Tibial artery (tissue), 4 donors: ENCODE measurements at regions not wholly inside any gene's neighbourhood (a gene's known extent, or its start where the extent isn't known, plus 50 kb on each side); places are given as distances from the start of the nearest gene placed in this dataset.
A peak's percentile ranks its signal among the peaks of the same experiment; 100 is the strongest.

ENCODE experiments used
- DNase-seq, 2 donors: peaks; one replicate each; pipeline ENCODE4 v3.0.0-alpha.2; 2019
- H3K27ac ChIP-seq, 2 donors: fragments of 200-600 bp; sonication (generic) in 1 of 2; 1 replicate in 1 of 2; 2 replicates in 1 of 2; pipeline ENCODE4 v1.5.1; 2018 to 2019; ENCODE audit warnings: mild to moderate bottlenecking in 1 of 2
- H3K27me3 ChIP-seq, 2 donors: fragments of 200-600 bp; sonication (generic) in 1 of 2; one replicate each; pipeline versions ENCODE4 v1.5.1 to v1.6.0; 2016 to 2019
- H3K36me3 ChIP-seq, 3 donors: fragments of 200-600 bp; sonication (generic) in 2 of 3; one replicate each; pipeline ENCODE4 v1.5.1; 2016 to 2019; ENCODE audit warnings: mild to moderate bottlenecking in 2 of 3
- H3K4me1 ChIP-seq, 4 donors: fragments of 200-600 bp; sonication (generic) in 2 of 4; 1 replicate in 3 of 4; 2 replicates in 1 of 4; pipeline ENCODE4 v1.5.1; 2016 to 2019
- H3K4me3 ChIP-seq, 2 donors: fragments of 200-600 bp; sonication (generic) in 1 of 2; 1 replicate in 1 of 2; 2 replicates in 1 of 2; pipeline ENCODE4 v1.5.1; 2018 to 2019; ENCODE audit warnings: mild to moderate bottlenecking in 2 of 2
- H3K9me3 ChIP-seq, 3 donors: fragments of 200-600 bp; sonication (generic) in 1 of 3; one replicate each; pipeline ENCODE4 v1.5.1; 2016 to 2019
- intact Hi-C: fragments of 100-400 bp; cut with DNase I; formaldehyde crosslinking; loops from one replicate; pipeline ENCODE4 v1.15.0; 2023; ENCODE audit warnings: low total_unique reads
- TF ChIP-seq, protein P1 (sequence below), 2 experiments: fragments of 200-600 bp in 1 of 2; fragments of 450-650 bp in 1 of 2; IDR thresholded peaks; one replicate each; pipeline ENCODE4 v1.5.1; 2017 to 2019; ENCODE audit warnings: antibody characterized with exemption in 2 of 2, mild to moderate bottlenecking in 1 of 2, moderate library complexity in 1 of 2

DNA sequence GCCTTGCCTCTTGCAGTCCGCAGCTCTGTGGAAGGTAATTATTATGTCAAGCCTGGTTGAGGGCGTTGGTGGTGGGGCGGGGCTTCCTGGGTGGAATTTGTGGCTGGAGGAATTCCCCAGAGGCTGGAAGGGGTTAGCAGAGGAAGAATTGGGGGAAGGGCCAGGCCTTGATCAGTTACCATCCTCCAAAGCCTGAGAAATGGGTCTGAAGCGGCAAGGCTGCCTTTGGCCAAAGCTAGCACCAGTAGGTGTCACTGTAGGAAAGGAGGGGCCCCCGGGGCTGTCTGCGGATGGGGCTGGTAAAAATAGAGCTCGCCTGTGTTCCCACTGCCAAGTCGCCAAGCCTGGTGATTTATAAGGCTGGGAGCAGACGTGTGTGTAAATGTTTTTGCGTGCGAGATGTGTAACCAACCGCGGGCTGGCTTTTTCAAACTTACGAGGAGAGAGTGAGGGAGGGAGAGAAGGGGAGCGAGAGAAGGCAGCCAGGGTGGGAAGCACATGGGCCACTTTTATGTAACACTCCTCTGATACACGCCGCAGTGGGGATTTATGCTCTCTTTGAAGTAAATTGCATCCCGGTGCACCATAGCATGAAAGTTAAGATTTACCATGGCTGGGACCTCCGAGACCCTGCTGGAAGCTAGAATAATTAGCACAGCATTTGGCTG lies 367.0 kb downstream of the BCOR start:
- H3K36me3 ChIP-seq: no peaks in the 10 kb centered on the region
- no peaks in the 10 kb centered on the region for H3K27me3 ChIP-seq
- intact Hi-C loops: loop anchor here (5.0 to 10.0 kb wide), 5 partner anchors 284 to 928 kb away; partner anchors contain the start of genes BCOR and MID1IP1
- peak overlapping the region; percentile 57 to 72 for H3K27ac ChIP-seq
- peaks cover 0 to 56% (median 20%) of the 10 kb centered on the region in 4 donors for H3K4me1 ChIP-seq
- TF ChIP-seq, protein P1, sequence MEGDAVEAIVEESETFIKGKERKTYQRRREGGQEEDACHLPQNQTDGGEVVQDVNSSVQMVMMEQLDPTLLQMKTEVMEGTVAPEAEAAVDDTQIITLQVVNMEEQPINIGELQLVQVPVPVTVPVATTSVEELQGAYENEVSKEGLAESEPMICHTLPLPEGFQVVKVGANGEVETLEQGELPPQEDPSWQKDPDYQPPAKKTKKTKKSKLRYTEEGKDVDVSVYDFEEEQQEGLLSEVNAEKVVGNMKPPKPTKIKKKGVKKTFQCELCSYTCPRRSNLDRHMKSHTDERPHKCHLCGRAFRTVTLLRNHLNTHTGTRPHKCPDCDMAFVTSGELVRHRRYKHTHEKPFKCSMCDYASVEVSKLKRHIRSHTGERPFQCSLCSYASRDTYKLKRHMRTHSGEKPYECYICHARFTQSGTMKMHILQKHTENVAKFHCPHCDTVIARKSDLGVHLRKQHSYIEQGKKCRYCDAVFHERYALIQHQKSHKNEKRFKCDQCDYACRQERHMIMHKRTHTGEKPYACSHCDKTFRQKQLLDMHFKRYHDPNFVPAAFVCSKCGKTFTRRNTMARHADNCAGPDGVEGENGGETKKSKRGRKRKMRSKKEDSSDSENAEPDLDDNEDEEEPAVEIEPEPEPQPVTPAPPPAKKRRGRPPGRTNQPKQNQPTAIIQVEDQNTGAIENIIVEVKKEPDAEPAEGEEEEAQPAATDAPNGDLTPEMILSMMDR (IDR thresholded peaks at IDR 0.05): peak; percentile 38 to 51
- peak; percentile 71 to 92 for DNase-seq
- H3K4me3 ChIP-seq: no peak overlapping the region
- peaks cover 0 to 6% (median 5%) of the 10 kb centered on the region in 3 donors for H3K9me3 ChIP-seq

DNA sequence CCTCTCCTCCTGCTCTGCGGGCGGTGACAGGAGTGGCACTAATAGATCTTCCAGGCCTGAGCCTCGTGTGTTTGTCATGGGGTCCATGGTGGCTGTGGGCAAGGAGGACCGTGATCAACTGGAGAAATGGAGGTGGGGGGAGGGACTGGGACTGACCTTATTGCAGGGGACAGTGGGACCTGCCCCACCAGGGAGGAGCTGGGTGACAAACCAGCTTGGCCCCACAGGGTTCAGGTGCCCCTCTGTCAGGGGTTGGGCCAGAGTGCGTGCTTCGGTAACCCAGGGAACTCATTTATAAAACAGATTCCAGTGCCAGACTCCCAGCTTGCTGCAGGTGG lies 366.5 kb downstream of the BCOR start:
- Histone ChIP-seq H3K36me3 (no peaks in the 10 kb centered on the region), H3K4me3 (no peak overlapping the region), H3K4me1 (peaks cover 0 to 55% (median 21%) of the 10 kb centered on the region in 4 donors), H3K27me3 (no peaks in the 10 kb centered on the region), H3K9me3 (peaks cover 0 to 6% (median 5%) of the 10 kb centered on the region in 3 donors), H3K27ac (peak overlapping the region; percentile 57 to 72)
- DNase-seq: no peak
- intact Hi-C loops: loop anchor here (5.0 to 10.0 kb wide), 5 partner anchors 284 to 929 kb away; partner anchors contain the start of genes BCOR and MID1IP1
- TF ChIP-seq, protein P1 (IDR thresholded peaks at IDR 0.05): no peak

DNA sequence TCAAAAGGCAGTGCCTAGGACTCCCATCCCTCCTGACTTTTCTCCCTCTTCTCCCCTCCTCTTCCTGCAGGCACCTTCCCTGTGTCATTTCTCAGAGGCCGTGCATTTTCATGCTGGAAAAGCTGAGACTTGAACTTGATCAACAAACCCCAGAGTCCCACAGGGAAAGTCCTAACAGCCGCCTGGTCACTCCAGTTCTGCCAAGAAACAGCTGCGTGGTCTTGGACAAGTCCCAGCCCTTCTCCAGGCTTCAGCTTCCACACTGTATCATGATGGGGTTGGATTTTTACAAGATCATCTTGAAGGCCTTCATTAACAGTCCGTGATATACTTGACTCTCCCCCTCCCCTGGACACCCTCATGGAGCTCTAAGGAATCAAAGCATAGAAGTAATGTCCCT lies 366.0 kb downstream of the BCOR start:
- peak in 1 of 2 donors; percentile 80 for DNase-seq
- intact Hi-C loops: loop anchor here (5.0 to 10.0 kb wide), 5 partner anchors 283 to 929 kb away; partner anchors contain the start of genes BCOR and MID1IP1
- H3K9me3 ChIP-seq: peaks cover 0 to 6% (median 5%) of the 10 kb centered on the region in 3 donors
- no peaks in the 10 kb centered on the region for H3K36me3 ChIP-seq
- H3K27me3 ChIP-seq: no peaks in the 10 kb centered on the region
- no peak overlapping the region for H3K4me3 ChIP-seq
- TF ChIP-seq, protein P1 (IDR thresholded peaks at IDR 0.05): no peak
- peak overlapping the region; percentile 57 to 72 for H3K27ac ChIP-seq
- peaks cover 0 to 54% (median 23%) of the 10 kb centered on the region in 4 donors for H3K4me1 ChIP-seq

DNA sequence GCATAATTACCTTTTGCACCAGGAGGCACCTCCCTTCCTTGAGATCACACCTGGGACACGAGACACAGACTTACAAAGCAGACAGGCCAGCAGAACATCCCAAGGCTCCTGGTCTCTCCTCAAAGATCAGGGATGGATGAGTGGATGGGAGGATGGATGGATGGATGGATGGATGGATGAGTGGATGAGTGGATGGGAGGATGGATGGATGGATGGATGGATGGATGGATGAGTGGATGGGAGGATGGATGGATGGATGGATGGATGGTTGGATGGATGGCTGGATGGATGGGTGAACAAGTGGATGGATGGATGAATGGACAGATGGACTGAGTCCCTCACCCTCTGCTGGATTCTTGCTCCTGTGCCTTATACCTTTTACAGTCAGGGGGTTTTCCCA lies 364.0 kb downstream of the BCOR start:
- DNase-seq: no peak
- Histone ChIP-seq H3K27me3 (no peaks in the 10 kb centered on the region), H3K4me1 (peaks cover 0 to 46% (median 26%) of the 10 kb centered on the region in 4 donors), H3K4me3 (no peak overlapping the region), H3K9me3 (peaks cover 0 to 4% (median 3%) of the 10 kb centered on the region in 3 donors), H3K27ac (no peak overlapping the region), H3K36me3 (no peaks in the 10 kb centered on the region)
- TF ChIP-seq, protein P1 (IDR thresholded peaks at IDR 0.05): no peak
- intact Hi-C loops: loop anchor here (5.0 to 10.0 kb wide), 5 partner anchors 281 to 931 kb away; partner anchors contain the start of genes BCOR and MID1IP1

DNA sequence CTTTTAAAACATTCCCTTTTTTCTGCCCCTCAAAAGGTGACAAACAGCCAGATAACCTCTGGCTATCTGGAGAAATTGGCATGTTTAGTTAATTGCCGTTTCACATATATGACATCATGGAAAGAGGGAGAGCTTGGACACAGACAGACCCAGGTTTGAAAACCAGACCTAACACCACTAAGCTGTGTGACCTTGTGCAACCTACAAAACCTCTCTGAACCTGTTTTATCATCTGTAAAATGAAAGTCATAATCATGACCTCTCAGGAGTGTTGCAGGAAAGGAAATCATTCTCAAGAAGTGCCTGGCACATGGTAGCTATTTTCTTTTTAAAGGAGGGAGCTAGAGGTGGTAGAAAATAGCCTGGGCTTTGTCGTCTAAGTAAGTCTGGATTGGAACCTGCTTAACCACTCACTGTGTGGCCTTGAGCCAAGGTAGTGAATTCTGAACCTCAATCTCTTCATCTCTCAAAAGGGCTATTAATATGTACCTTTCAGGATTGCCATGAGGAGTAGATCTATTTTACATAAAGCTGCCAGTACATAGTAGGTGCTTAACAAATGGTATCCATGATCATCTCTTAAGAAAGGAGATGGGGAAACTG lies 363.5 kb downstream of the BCOR start:
- Histone ChIP-seq H3K27me3 (no peaks in the 10 kb centered on the region), H3K9me3 (no peaks in the 10 kb centered on the region), H3K36me3 (no peaks in the 10 kb centered on the region), H3K4me3 (no peak overlapping the region), H3K4me1 (peaks cover 0 to 46% (median 26%) of the 10 kb centered on the region in 4 donors), H3K27ac (no peak overlapping the region)
- intact Hi-C loops: loop anchor here (5.0 to 10.0 kb wide), 5 partner anchors 281 to 932 kb away; partner anchors contain the start of genes BCOR and MID1IP1
- TF ChIP-seq, protein P1 (IDR thresholded peaks at IDR 0.05): no peak
- DNase-seq: no peak
